ENCODE measurements at regions not wholly inside any gene's neighbourhood (a gene's known extent, or its start where the extent isn't known, plus 50 kb on each side); places are given as distances from the start of the nearest gene placed in this dataset.

GRCh38 chr13:58056426-58056825 lies 424.9 kb downstream of the PCDH17 start:
- no peak overlapping the region for H3K4me3 ChIP-seq (ENCODE audit: low read length)
- TF ChIP-seq CTCF (conservative IDR thresholded peaks at IDR 0.05; ENCODE audit: low read depth, low read length), result no peak
- DNase-seq (ENCODE audit: low read depth), result no peak

GRCh38 chr13:58059624-58060023 lies 428.1 kb downstream of the PCDH17 start:
- TF ChIP-seq CTCF (conservative IDR thresholded peaks at IDR 0.05; ENCODE audit: low read depth, low read length), result no peak
- peak; percentile 25 for DNase-seq (ENCODE audit: low read depth)
- no peak overlapping the region for H3K4me3 ChIP-seq (ENCODE audit: low read length)

- no peak for TF ChIP-seq CTCF (conservative IDR thresholded peaks at IDR 0.05; ENCODE audit: low read depth, low read length)
- H3K4me3 ChIP-seq (ENCODE audit: low read length), result no peak overlapping the region
- DNase-seq (ENCODE audit: low read depth), result peak; percentile 78
These were observed 449.3 kb downstream of the PCDH17 start for GRCh38 chr13:58080806-58081205.

GRCh38 chr13:58081301-58081820 lies 449.8 kb downstream of the PCDH17 start:
- DNase-seq (ENCODE audit: low read depth), result no peak
- no peak overlapping the region for H3K4me3 ChIP-seq (ENCODE audit: low read length)
- no peak for TF ChIP-seq CTCF (conservative IDR thresholded peaks at IDR 0.05; ENCODE audit: low read depth, low read length)

- no peak overlapping the region for H3K4me3 ChIP-seq (ENCODE audit: low read length)
- no peak for TF ChIP-seq CTCF (conservative IDR thresholded peaks at IDR 0.05; ENCODE audit: low read depth, low read length)
- DNase-seq (ENCODE audit: low read depth), result no peak
These were observed 451.5 kb downstream of the PCDH17 start for GRCh38 chr13:58083064-58083463.

- no peak for DNase-seq (ENCODE audit: low read depth)
- no peak overlapping the region for H3K4me3 ChIP-seq (ENCODE audit: low read length)
These were observed 453.7 kb downstream of the PCDH17 start for GRCh38 chr13:58085274-58085673.

More at GRCh38 chr13:58085274-58085673, 453.7 kb downstream of the PCDH17 start:
- no peak for TF ChIP-seq CTCF (conservative IDR thresholded peaks at IDR 0.05; ENCODE audit: low read depth, low read length)
